IMR-90 (cell line): ENCODE measurements at regions not wholly inside any gene's neighbourhood (a gene's known extent, or its start where the extent isn't known, plus 50 kb on each side); places are given as distances from the start of the nearest gene placed in this dataset.

ENCODE experiments used
- ATAC-seq: fragments of 200-7000 bp; cut with Tn5 transposase; 2 replicates; pipeline ENCODE4 v1.9.1; 2020; ENCODE audit warnings: low read depth, mild to moderate bottlenecking, moderate library complexity
- BruUV-seq: library from RNA; stranded (reverse); fragments of 400-500 nt; replicated peaks from 2 replicates; lab custom pipeline; 2021; lab: Mats Ljungman, UMichigan
- CTCF ChIA-PET: fragments of 300-600 bp; formaldehyde crosslinking; extraction: SDS; loops from one replicate; lab custom pipeline; 2021; ENCODE audit warnings: antibody characterized with exemption; lab: Yijun Ruan, JAX
- POLR2A ChIA-PET: fragments of 300-600 bp; sonication (Branson Sonifier 250); formaldehyde crosslinking; loops from one replicate; lab custom pipeline; 2022; ENCODE audit warnings: antibody characterized with exemption; ENCODE audit not compliant: unreplicated experiment; lab: Charles Lee
- DNase-seq: peaks from one replicate; pipeline ENCODE4 v3.0.0; 2013
- H2AFZ ChIP-seq: replicated peaks from 2 replicates; pipeline ENCODE3; 2013; ENCODE audit warnings: low read length, mild to moderate bottlenecking; ENCODE audit not compliant: poor library complexity
- H2AK5ac ChIP-seq: 2 replicates; pipeline ENCODE4 v1.6.1; 2013; ENCODE audit warnings: low read depth, low read length, inconsistent platforms
- H2AK9ac ChIP-seq: replicated peaks from 2 replicates; pipeline ENCODE3; 2013; ENCODE audit warnings: mild to moderate bottlenecking, low read depth, low read length, moderate library complexity; ENCODE audit not compliant: poor library complexity
- H2BK120ac ChIP-seq: 2 replicates; pipeline ENCODE4 v1.6.1; 2013; ENCODE audit warnings: low read depth, low read length, inconsistent platforms
- H2BK15ac ChIP-seq: 3 replicates; pipeline ENCODE4 v1.6.1; 2013; ENCODE audit warnings: low read depth, low read length, inconsistent platforms
- H2BK20ac ChIP-seq: 2 replicates; pipeline ENCODE4 v1.6.1; 2013; ENCODE audit warnings: low read depth, mild to moderate bottlenecking, inconsistent platforms, low read length, moderate library complexity
- H2BK5ac ChIP-seq: 2 replicates; pipeline ENCODE4 v1.6.1; 2013; ENCODE audit warnings: mild to moderate bottlenecking, low read depth, low read length, inconsistent platforms; ENCODE audit not compliant: poor library complexity, severe bottlenecking
- H3K14ac ChIP-seq: replicated peaks from 2 replicates; pipeline ENCODE4 v1.6.1; 2013; ENCODE audit warnings: low read depth, low read length, inconsistent platforms
- H3K18ac ChIP-seq: 2 replicates; pipeline ENCODE4 v1.6.1; 2013; ENCODE audit warnings: low read depth, low read length, control low read depth
- H3K23ac ChIP-seq: 2 replicates; pipeline ENCODE4 v1.6.1; 2013; ENCODE audit warnings: low read depth, low read length, inconsistent platforms
- H3K27ac ChIP-seq: 2 replicates; pipeline ENCODE4 v1.5.1; 2013; ENCODE audit warnings: mild to moderate bottlenecking, control low read depth, low read length; ENCODE audit not compliant: insufficient read depth
- H3K27me3 ChIP-seq: 2 replicates; pipeline ENCODE4 v1.6.1; 2013; ENCODE audit warnings: low read length; ENCODE audit not compliant: control insufficient read depth, insufficient read depth
- H3K36me3 ChIP-seq: 2 replicates; pipeline ENCODE4 v1.6.1; 2013; ENCODE audit warnings: low read length, mixed read lengths; ENCODE audit not compliant: control insufficient read depth, insufficient read depth
- H3K4ac ChIP-seq: 2 replicates; pipeline ENCODE4 v1.6.1; 2013; ENCODE audit warnings: low read depth, low read length, inconsistent platforms
- H3K4me1 ChIP-seq: 2 replicates; pipeline ENCODE4 v1.6.1; 2013; ENCODE audit warnings: low read length, mixed read lengths; ENCODE audit not compliant: control insufficient read depth, insufficient read depth
- H3K4me2 ChIP-seq: 2 replicates; pipeline ENCODE4 v1.6.1; 2013; ENCODE audit warnings: low read depth, mild to moderate bottlenecking, control low read depth, low read length, moderate library complexity
- H3K4me3 ChIP-seq: 2 replicates; pipeline ENCODE4 v1.5.1; 2013; ENCODE audit warnings: low read depth, mild to moderate bottlenecking, control low read depth, low read length, moderate library complexity; ENCODE audit not compliant: insufficient read depth
- H3K56ac ChIP-seq: 2 replicates; pipeline ENCODE4 v1.6.1; 2013; ENCODE audit warnings: low read length, inconsistent platforms; ENCODE audit not compliant: insufficient read depth; ENCODE audit errors: extremely low read depth
- H3K79me1 ChIP-seq, 2 experiments: 2 replicates each; pipeline ENCODE4 v1.6.1; 2013; ENCODE audit warnings: low read length in 2 of 2, inconsistent platforms in 1 of 2, low read depth in 1 of 2
- H3K9ac ChIP-seq: 2 replicates; pipeline ENCODE4 v1.6.1; 2013; ENCODE audit warnings: low read depth, low read length, control low read depth
- H3K9me1 ChIP-seq: 2 replicates; pipeline ENCODE4 v1.6.1; 2013; ENCODE audit warnings: low read length, inconsistent platforms; ENCODE audit not compliant: insufficient read depth
- H3K9me3 ChIP-seq: 2 replicates; pipeline ENCODE4 v1.6.1; 2013; ENCODE audit warnings: low read length; ENCODE audit not compliant: control insufficient read depth, insufficient read depth
- H4K20me1 ChIP-seq: 2 replicates; pipeline ENCODE4 v1.6.1; 2013; ENCODE audit warnings: low read length, inconsistent platforms; ENCODE audit not compliant: insufficient read depth
- H4K5ac ChIP-seq: 2 replicates; pipeline ENCODE4 v1.6.1; 2013; ENCODE audit warnings: mild to moderate bottlenecking, low read depth, low read length, control low read depth
- H4K8ac ChIP-seq, 2 experiments: 2 replicates each; pipeline ENCODE4 v1.6.1; 2013; ENCODE audit warnings: low read depth in 2 of 2, low read length in 2 of 2, control low read depth in 1 of 2, inconsistent platforms in 1 of 2
- H4K91ac ChIP-seq: 2 replicates; pipeline ENCODE4 v1.6.1; 2013; ENCODE audit warnings: low read depth, low read length, inconsistent platforms; ENCODE audit not compliant: insufficient read depth
- BHLHE40 ChIP-seq: fragments of 150-350 bp; IDR thresholded peaks from 2 replicates; pipeline ENCODE4 v1.6.1; 2016; ENCODE audit warnings: mild to moderate bottlenecking, low read depth, low read length
- CHD1 ChIP-seq: IDR thresholded peaks from 2 replicates; pipeline ENCODE4 v1.6.1; 2012; ENCODE audit warnings: low read depth, low read length, improper control_type of control experiment
- MAFK ChIP-seq: IDR thresholded peaks from 2 replicates; pipeline ENCODE4 v1.6.1; 2012; ENCODE audit warnings: low read depth, low read length, improper control_type of control experiment
- MAZ ChIP-seq: IDR thresholded peaks from 2 replicates; pipeline ENCODE4 v1.6.1; 2012; ENCODE audit warnings: low read depth, mild to moderate bottlenecking, low read length, improper control_type of control experiment, moderate library complexity, borderline replicate concordance
- MXI1 ChIP-seq: IDR thresholded peaks from 2 replicates; pipeline ENCODE4 v1.6.1; 2012; ENCODE audit warnings: low read depth, mild to moderate bottlenecking, low read length, moderate library complexity, borderline replicate concordance
- POLR2A ChIP-seq: IDR thresholded peaks from 2 replicates; pipeline ENCODE4 v1.6.1; 2012; ENCODE audit warnings: mild to moderate bottlenecking, low read depth, low read length
- RAD21 ChIP-seq: IDR thresholded peaks from 2 replicates; pipeline ENCODE4 v1.6.1; 2012; ENCODE audit warnings: low read length, improper control_type of control experiment
- RCOR1 ChIP-seq: IDR thresholded peaks from 2 replicates; pipeline ENCODE4 v1.6.1; 2012; ENCODE audit warnings: mild to moderate bottlenecking, low read length, improper control_type of control experiment; ENCODE audit not compliant: insufficient replicate concordance
- RFX5 ChIP-seq: IDR thresholded peaks from 2 replicates; pipeline ENCODE4 v1.8.0; 2012; ENCODE audit warnings: low read depth, mild to moderate bottlenecking, low read length, moderate library complexity
- WGBS, 2 experiments: methylation state at CpG; one replicate each; pipeline versions ENCODE4 v1.1.5 to v1.1.7; 2013; ENCODE audit warnings: missing lambda C conversion rate in 2 of 2; ENCODE audit not compliant: insufficient read length in 1 of 2; ENCODE audit errors: extremely low coverage in 2 of 2; 5-methylcytosine and 5-hydroxymethylcytosine counted together
- dilution Hi-C: fragments of 300-500 bp; cut with HindIII; formaldehyde crosslinking; loops from one replicate; pipeline ENCODE4 v1.14.3; 2018; ENCODE audit warnings: low sequenced_read_pairs; ENCODE audit not compliant: unreplicated experiment
- in situ Hi-C: fragments of 300-500 bp; cut with MboI; formaldehyde crosslinking; loops from 3 replicates; pipeline ENCODE4 v1.14.3; 2019; ENCODE audit warnings: low sequenced_read_pairs, inconsistent platforms, mixed read lengths
- intact Hi-C: fragments of 100-400 bp; cut with micrococcal nuclease; formaldehyde crosslinking; loops from 2 replicates; pipeline ENCODE4 v1.10.0; 2022
- TF ChIP-seq, protein P1 (sequence below): fragments of 150-350 bp; IDR thresholded peaks from 2 replicates; pipeline ENCODE4 v1.6.1; 2016; ENCODE audit warnings: low read depth, mild to moderate bottlenecking, low read length, moderate library complexity, borderline replicate concordance
- TF ChIP-seq, protein P2 (sequence below): conservative IDR thresholded peaks from 2 replicates; pipeline ENCODE4 v1.5.1; 2012; ENCODE audit warnings: mild to moderate bottlenecking, low read depth, low read length, improper control_type of control experiment

DNA sequence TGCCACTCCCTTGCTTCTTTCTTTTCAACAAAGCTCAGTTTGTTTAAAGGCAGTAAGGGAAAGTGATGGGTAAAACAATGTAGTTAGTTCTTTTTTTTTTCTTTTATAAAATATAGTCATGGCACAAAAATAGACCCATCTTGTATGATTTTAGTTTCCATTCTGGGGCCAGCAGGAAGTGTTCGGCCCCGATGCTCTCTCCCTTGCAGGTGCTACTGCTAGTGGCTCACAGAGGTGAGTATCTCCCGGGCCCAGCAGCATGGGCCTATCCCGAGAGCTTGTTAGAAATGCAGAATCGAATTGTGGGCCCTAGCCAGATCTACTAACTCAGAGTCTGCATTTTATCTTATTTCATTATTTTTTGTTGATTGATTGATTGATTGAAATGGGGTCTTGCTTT is 78.7 kb downstream of the SYNE3 start:
- BruUV-seq: no TSS peak
- no peak overlapping the region for H2BK120ac ChIP-seq
- TF ChIP-seq BHLHE40 (no peak), CHD1 (no peak), RFX5 (no peak), RCOR1 (no peak), RAD21 (no peak), POLR2A (no peak), MAFK (no peak), MXI1 (no peak), MAZ (no peak)
- TF ChIP-seq, protein P1, sequence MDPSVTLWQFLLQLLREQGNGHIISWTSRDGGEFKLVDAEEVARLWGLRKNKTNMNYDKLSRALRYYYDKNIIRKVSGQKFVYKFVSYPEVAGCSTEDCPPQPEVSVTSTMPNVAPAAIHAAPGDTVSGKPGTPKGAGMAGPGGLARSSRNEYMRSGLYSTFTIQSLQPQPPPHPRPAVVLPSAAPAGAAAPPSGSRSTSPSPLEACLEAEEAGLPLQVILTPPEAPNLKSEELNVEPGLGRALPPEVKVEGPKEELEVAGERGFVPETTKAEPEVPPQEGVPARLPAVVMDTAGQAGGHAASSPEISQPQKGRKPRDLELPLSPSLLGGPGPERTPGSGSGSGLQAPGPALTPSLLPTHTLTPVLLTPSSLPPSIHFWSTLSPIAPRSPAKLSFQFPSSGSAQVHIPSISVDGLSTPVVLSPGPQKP: no peak
- TF ChIP-seq, protein P2, sequence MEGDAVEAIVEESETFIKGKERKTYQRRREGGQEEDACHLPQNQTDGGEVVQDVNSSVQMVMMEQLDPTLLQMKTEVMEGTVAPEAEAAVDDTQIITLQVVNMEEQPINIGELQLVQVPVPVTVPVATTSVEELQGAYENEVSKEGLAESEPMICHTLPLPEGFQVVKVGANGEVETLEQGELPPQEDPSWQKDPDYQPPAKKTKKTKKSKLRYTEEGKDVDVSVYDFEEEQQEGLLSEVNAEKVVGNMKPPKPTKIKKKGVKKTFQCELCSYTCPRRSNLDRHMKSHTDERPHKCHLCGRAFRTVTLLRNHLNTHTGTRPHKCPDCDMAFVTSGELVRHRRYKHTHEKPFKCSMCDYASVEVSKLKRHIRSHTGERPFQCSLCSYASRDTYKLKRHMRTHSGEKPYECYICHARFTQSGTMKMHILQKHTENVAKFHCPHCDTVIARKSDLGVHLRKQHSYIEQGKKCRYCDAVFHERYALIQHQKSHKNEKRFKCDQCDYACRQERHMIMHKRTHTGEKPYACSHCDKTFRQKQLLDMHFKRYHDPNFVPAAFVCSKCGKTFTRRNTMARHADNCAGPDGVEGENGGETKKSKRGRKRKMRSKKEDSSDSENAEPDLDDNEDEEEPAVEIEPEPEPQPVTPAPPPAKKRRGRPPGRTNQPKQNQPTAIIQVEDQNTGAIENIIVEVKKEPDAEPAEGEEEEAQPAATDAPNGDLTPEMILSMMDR: no peak
- H2BK20ac ChIP-seq: no peak overlapping the region
- H3K27me3 ChIP-seq: no peaks in the 10 kb centered on the region
- H3K23ac ChIP-seq: no peak overlapping the region
- no peak overlapping the region for H4K91ac ChIP-seq
- H3K4ac ChIP-seq: no peak overlapping the region
- peaks cover 2% of the 10 kb centered on the region; the same call in 1 of the 2 replicates for H3K9me1 ChIP-seq
- ChIA-PET POLR2A (no interaction called here), CTCF (interaction anchor here (1.2 kb wide), 1 partner anchor 89 kb away, joined by 5 read pairs; no protein-coding TSS in a partner anchor)
- no peak overlapping the region for H4K5ac ChIP-seq
- H3K4me2 ChIP-seq: no peak overlapping the region
- H3K9ac ChIP-seq: no peak overlapping the region
- no peak overlapping the region for H3K18ac ChIP-seq
- H4K20me1 ChIP-seq: no peaks in the 10 kb centered on the region
- no peak overlapping the region for H4K8ac ChIP-seq
- no peak overlapping the region for H2BK15ac ChIP-seq
- H2AK5ac ChIP-seq: no peak overlapping the region
- dilution Hi-C loops: no loop called here
- H3K4me3 ChIP-seq: no peak overlapping the region
- H3K27ac ChIP-seq: no peak overlapping the region
- no peak overlapping the region for H3K14ac ChIP-seq
- in situ Hi-C loops: loop anchor here (10.0 to 25.0 kb wide), 2 partner anchors 325 to 557 kb away; no protein-coding TSS in a partner anchor
- intact Hi-C loops: no loop called here
- H2AK9ac ChIP-seq: no peak overlapping the region
- WGBS, 2 experiments: no CpG with 5 or more reads among the region's 5 CpGs
- H2BK5ac ChIP-seq: no peak overlapping the region
- DNase-seq (no peak), ATAC-seq (no peak)
- H3K36me3 ChIP-seq: peaks cover 14% of the 10 kb centered on the region
- no peak overlapping the region for H2AFZ ChIP-seq
- no peaks in the 10 kb centered on the region for H3K79me1 ChIP-seq
- H3K56ac ChIP-seq: no peak overlapping the region
- no peaks in the 10 kb centered on the region for H3K9me3 ChIP-seq
- peaks cover 5% of the 10 kb centered on the region for H3K4me1 ChIP-seq
